ENCODE measurements at regions not wholly inside any gene's neighbourhood (a gene's known extent, or its start where the extent isn't known, plus 50 kb on each side); places are given as distances from the start of the nearest gene placed in this dataset.
A peak's percentile ranks its signal among the peaks of the same experiment; 100 is the strongest.

DNA sequence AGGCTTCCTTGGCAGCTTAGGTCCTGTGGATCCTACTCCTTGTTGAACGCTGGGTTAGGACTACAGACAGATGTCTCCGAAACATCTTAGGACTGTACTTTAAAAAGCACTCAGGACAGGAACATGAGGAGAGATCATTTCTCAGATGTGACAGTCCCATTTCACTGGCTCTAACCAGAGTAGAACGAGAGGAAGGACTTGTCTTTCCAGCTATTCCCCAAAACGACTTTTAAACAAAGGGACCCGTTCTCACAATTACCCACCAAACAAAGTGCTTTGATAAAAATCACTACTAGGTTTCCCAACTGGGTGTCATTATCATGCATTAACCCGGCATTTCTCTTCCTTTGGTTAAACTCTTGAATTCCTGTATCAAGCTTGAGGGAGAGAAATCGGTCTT, 84.7 kb upstream of the BARX2 start:
- no peak for DNase-seq

DNA sequence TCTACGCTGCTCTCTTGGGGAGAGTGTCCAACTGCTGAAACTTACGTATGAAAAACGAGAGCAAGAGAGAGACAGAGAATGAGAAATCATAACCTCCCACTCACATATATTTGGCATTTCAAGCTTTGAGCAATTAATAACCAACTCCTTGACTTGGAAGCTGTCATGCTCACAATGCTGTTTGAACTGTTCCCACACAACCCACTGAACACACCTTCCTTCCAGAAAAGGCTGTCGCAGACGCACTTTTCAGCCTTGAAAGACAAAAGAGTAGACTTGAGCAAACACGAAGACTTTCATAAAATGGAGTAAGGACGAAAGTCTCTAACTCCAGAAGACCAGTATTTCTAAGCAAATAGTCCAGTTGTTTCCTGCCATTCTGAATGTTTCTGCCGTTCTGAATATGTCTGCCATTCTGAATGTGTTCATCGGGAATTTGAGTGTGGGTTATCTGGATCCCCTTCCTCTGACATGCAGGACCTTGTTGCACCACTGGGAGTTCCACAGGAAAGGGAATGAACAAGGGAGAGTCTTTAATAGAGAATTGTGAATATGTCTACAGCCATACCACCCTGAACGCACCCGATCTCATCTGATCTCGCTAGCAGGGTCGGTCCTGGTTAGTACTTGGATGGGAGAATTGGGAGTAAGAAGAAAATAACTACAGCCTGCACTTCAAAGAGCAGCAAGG, 86.2 kb upstream of the BARX2 start:
- no peak for DNase-seq

DNA sequence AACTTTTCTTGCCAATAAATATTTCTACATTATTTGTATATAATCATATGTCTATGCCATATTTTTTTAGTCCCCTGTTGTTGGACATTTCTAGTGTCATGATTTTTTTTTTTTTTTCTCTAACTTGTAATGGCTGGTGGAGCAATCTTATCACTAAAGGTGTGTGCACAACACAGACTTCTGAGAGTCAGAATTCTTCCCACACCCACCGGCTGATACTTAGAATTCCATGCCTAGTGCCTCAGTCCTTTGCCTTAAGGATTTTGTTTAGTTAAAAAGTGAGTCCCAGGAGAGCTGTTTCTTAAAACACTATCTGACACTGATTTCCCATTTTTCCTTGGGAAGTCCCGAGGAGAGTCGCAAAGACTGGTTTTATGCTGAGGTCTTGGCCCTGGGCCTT, 87.7 kb upstream of the BARX2 start:
- DNase-seq = no peak

DNA sequence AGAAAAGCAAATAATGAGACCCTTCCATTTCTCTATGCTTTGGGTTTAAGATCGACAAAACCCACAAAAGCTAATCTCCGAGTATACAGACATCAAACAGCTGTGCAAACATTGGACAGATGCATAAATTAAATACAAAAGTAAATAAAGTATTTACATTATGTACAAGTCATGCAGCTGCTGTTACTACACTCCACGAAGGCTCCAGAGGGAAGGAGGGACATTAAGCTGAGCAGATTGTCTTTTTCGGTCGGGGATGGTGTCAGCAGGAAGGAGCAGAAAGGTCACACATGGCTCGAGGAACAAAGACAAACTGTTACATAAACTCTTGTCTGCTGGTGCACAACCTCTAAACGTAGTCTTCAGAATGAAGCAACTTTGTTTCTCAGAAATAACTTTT, 88.8 kb upstream of the BARX2 start:
- no peak for DNase-seq

DNA sequence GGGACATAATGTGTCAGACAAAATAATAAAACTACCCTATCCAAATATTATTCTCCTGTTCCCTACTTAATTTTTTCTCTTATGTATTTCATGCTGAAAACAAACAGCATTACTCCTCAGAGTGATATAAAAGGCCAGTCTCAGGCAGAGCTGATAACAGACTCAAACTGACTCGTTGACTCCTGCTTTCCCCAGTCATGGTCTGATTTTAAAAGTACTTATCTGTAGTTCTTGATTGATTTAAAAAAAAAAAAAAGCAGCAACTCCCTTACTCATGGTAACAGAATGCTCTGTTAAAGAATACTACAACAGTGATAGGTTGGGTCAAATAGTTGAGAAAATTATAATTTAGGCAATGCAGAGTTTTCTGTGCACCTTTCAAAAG, 90.3 kb upstream of the BARX2 start:
- DNase-seq = no peak

DNA sequence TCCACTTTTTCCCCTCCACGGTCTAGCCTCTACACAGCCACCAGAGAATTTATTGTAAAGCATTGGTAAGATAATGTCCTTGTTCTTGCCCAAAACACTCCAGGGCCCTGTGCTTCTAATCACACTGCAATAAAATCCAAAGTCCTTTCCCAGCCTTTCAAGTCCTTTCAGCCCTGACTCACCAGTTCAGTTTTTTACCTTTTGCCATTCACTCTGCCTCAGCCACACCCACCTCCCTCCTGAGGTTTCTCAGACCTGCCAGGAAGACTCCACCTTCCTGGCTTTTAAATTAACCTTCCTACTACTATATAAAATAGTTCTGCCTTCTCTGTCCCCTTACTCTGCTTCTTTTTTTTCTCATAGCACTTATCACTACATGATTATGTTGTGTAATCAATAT, 91.0 kb upstream of the ARHGAP32 start:
- DNase-seq = no peak

DNA sequence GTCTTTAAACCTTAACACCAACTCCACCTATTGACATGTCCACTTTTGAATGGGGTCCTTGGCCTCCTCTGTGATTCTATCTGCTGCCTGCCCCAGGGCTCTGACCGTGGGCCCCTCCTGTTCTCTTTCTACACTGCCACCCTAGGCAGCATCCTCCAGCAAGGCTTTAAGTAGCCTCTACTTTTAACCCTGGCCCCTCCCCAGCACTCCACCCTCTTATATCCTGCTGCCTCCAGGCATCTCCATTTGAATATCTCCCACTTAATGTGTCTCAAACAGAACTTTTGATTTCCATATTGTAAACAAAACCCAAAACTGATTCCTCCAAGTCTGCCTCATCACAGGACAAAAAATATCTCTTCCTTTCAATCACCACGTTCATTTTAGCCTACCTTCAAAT, 90.5 kb upstream of the ARHGAP32 start:
- DNase-seq = no peak

DNA sequence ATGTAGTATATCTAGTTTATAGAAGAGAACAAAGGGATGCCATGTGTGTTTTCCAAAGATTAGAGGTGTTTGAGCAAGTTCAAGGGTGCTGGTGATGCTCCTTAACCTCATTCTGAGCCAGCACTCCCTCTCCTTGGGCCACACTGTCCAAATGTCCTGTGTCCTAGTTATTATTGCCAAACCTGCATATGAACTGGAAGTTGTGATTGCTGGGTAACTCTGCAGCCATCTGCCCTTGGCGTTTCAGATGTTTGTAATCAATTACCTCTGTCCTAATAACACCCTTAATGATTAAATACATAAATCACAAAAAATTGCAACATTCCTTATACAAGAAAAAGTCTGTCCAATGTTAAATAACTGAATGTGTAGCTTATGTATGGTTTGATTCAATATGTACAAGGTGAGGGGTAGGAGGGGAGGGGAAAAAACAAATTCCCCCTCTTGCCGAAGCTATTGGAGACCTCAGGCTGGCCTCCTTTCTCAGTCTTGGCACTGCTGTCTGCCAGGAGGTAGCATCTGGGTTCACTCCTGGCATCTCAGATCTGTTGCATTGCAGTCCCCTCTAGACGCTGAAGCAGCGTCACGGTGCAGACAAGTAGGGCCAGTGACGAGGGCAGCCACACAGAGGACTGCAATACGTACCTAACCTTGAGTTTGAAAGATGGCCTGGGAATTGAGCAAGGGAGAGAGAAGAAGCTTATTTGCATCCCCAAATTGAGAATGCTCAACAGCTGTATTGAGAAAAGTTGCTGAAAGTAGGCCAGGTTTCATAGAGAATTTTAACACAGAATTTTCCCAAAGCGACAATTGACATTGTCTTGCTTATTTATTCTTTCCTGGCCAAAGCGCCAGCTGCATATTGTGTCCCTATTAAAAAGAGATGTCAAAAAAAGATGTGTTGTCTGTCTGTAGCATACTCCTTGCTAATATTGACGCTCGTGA, 89.6 kb upstream of the ARHGAP32 start:
- no peak for DNase-seq

DNA sequence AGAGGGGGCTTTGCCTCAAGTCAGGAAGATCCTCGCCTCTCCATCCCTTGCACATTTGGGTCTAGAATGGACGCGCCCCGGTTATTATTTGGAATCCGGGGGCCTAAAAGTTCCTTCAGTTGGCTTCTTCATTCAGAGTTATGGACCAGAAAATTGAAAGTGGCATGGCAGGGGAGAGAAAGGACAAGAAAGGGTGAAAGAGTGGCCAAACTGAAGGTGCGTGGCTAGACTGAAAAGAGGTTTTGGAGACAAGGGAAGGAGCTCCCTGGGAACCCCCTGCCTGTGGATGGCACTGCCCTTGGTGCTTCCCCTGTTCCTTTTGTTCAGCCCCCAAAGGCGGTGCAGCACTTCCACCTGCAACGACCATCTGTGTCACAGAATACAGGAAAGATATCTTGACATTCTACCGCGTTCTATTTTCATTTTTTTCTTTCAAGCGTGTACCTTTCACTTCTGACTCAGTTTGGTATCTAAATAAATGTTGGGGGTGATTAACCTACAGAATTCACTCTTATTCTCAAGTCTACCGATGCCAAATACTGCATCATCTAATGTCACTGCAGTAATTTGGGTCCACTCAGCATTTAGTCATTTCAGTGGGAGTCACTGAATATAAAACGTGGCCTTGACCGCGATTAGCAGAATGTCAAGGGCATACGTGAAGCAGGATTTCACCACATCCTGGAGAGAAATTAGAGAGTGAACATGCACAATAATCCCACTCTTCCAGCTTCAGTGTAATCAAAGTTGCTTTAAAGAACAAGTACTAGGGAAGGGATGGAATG, 88.1 kb upstream of the ARHGAP32 start:
- no peak for DNase-seq

DNA sequence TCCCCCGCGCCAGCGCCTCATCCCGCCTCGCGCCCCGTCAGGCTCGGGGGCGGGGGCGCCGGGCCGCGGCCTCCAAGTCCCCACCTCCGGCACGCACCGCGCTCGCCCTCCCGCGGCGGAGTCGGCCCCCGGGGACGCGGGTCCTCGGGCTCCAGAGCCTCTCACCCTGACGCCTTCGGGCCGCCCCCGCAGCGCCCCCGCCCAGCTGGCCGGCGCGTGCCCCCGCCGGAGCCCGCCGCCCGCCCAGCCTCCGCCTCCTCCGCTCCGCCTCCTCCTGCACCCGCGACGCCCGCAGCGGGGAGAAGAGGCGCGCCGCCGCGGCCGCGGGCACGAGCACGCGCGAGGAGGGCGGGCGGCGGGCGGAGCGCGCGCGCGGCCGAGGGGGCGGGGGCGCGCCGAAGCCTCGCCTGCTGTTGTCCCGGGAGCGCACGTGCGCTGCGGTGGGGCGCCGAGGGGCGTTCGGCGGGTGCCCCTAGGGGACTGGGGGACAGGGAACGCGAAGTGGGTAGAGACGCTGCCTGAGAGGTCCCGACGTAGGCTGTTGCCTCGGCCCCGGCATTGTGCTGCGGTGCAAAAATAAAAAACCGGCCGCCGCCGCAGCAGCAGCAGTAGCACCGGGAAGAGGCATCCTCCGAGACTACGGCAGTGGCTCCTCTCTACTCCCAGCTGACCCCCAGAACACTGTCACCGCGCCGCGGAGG, 87.4 kb upstream of the ARHGAP32 start:
- DNase-seq = peak; percentile 84

DNA sequence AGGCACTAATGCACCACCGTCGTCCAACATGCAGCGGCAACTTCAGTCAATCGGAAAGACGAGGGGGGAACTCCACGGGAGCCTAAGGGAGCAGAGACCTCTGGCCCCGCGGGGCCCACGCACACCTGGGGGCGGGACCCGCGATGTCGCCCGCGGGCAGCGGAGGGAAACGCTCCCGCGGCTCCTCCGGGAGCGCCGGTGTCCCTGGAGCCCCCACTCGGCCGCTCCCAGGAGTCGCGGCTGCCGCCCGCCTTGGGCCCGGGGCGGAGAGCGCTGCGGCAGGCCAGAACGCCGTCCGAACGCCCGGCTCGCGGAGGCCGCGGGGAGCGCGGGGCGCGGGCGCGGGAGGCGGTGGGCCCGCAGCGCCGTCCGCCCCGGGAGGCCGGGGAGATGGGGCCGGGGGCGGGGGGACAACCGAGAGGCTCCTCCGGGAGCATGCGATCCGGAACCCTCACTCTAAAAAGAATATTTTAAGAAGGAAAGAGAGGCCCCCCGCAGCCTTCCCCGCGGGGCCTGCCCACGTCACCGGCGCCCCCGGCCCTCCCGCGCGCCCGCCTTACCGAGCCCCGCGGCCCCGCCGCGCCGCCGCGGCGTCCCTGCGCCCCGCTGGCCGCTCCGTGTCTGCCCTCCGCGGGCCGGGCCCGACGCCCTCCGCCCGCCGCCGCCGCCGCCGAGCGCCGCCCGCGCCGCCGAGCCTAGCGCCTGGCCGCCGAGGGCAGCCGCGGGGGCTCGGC, 86.6 kb upstream of the ARHGAP32 start:
- DNase-seq = peak; percentile 32

DNA sequence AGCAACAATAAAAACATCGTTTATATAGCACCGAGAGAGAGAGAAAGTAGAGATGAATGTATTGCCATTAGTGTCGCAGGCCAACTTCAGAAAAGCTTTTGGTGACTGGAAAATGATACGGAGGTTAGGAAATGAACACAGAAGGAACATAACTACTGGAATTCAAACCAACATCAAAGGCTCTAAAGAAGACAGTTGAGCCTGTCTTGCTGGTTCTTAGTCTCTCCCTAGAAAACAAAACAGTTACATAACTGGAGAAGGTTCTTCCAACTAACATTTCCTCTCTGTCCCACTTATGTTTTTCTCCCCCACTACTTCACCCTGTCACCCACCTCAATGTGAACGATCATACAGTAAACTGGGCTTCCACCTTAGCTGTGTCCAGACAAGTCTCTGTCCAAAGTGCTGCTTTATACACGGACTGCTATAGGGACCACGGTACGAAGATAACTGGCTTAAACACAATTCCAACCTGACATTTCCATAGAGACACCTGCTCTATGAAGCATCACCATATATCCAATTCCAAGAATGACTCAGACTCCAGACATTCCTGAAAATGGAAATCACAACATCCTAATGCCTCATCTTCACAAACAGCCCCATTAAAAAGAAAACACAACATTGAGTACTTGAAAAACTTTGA, 85.2 kb upstream of the ARHGAP32 start:
- DNase-seq = peak; percentile 8

DNA sequence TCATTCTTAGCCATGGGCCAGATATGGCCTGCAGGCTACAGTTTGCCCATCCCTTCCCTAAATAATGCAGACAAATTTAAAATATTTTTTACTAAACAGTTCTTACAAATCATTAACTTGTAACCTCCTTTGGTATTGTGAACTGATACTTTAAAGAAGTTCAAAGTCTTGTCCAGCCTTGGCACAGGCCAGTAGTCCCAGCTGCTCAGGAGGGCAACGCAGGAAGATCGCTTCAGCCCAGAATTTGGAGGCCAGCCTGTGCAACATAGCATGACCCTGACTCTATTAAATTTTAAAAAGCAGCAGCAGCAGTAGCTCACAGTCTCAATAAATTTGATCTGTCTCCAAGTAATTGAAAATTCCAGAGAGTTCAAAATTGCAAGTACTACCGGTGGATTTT, 83.7 kb upstream of the ARHGAP32 start:
- DNase-seq = no peak

DNA sequence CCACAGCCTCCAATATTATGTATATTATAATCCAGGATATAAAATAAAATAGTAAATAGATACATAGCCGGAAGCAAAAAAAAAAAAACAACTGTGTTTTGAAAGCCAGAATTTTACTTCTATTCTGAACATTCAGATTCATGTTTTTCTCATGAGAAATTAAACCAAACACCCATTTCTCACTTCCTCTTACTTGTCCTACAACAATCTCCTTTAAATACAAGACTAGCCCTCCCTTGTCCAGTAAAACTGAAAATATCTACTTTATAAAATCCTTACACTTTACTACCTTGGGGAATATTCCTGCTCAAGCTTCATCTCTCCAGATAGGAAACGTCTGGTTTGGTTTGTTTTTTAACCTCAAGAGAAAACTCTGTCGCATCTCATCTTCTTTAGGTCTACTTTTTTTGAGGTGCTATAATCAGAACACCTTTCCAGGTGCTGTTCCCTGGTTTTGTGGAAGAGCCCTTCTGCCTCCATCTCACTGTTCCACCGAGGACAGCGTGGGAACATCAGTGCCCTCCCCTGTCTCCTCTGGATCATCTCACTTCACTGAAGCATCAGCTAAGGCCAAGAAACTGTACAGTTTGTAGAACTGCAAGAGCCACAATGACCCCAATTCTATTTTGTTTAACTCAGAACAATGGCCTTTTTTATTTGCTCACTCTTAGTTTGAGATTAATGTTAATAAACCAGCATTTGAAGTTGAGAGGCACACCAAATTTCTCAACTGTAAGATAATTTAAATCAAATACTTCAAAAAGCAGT, 82.0 kb upstream of the ARHGAP32 start:
- DNase-seq = no peak

DNA sequence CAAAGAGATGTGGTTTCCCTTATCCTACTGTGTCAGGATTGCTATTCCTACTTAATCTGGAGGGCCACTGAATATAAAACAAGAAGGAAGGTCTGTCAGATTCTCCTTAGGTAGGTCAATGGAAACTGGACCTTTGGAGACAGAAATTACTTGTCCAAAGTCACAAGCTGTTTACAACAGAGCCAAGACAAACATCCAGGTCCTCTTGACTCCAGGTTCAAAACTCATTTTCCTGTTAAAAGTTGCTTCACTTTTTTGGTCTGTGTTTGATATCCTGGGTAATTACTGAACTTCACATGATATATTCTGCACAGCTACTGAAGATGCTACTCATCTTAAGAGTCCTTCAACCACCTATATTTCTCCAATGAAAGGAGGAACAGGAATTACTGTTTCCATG, 81.2 kb upstream of the ARHGAP32 start:
- no peak for DNase-seq

DNA sequence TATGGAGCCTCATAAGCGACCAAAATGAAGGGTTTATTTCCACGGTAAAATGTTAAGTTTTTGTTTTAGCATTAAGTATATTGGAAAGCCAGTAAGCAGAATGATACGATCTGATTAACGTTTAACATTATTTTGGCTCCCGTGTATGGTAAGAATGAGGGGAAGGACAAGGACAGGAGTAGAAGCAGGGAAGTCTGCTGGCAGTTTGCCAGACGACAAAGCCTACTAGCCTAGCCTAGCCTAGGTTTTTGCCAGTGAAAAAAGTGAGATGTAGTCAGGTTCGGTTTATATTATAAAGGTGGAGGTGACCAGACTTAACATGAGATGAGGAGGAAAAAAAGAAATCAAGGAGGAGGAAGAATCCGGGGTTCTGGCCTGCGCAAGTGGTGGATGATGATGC, 78.9 kb upstream of the ARHGAP32 start:
- no peak for DNase-seq

DNA sequence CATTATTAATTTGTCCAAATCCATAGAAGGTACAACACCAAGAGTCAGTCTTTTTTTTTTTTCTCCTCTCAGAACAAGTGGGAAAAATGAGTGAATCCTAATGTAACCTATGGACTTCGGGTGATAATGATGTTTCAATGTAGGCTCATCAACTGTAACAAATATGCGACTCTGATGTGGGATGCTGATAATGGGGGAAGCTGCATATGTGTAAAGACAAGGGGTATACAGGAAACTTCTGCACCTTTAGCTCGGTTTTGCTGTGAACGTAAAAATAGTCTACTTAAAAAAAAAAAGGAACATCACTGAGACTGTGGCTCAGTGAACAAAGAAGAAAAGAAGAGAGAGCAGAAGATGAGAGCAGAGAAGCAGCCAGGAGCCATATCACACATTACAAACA, 78.3 kb upstream of the ARHGAP32 start:
- DNase-seq = no peak

DNA sequence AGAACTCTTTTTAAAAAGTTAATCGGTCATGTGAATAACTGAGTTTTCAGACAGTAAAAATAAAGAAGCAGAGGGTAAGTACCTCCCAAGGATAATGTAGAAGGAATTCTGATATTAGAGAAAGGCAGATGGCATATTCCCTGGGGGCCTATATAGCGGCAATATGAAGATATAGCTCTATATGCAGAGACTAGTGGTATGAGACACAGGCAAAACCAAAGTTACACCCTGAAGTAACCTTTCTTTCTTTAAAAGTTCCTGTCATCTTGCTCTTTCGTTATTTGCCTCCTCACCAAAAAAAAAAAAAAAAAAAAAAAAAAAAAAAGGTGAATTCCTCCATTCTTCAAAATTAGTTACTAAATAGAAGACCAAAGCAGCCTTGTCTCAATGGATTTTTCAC, 76.2 kb upstream of the ARHGAP32 start:
- DNase-seq = no peak

DNA sequence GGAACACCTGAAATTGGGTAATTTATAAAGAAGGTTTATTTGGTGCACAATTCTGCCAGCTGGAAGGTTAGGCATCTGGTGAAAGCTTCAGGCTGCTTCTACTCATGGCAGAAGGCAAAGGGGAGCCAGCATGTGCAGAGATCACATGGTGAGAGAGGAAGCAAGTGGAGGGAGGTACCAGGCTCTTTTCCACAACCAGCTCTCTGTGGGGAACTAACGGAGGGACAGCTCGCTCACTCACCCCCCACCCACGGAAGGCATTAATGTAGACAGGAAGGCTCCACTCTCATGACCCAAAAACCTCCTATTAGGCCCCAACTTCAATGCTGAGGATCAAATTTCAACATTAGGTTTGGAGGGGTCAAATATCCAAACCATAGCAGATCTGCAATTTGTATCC, 75.6 kb upstream of the ARHGAP32 start:
- no peak for DNase-seq

DNA sequence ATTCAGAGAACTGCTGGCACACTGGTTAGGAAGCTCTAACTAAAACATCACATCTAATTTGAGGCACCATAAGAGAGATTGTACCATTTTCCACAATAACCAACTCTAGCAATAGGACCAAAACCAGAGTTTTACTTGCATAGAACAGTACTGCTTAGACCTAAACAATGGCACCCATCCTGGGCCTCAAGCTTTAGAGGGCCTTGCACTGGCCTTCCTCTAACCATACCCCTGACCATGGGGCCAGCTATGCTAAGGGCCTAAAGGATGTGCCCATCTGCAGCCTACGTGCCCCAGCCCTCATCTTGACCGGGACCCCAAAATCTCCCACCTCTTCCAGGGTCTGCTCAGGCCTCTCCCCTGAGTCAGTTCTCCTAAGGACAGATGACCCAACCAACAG, 74.4 kb upstream of the ARHGAP32 start:
- no peak for DNase-seq
